Kidney (tissue), 13 donors: ENCODE measurements at regions not wholly inside any gene's neighbourhood (a gene's known extent, or its start where the extent isn't known, plus 50 kb on each side); places are given as distances from the start of the nearest gene placed in this dataset.

Experiments used
- DNase-seq, 5 donors: peaks; one replicate each; pipeline ENCODE4 v3.0.0-alpha.2; 2013 to 2020
- FAIRE-seq: peaks from 2 replicates; lab custom pipeline; 2012; peaks lifted over from hg19 to GRCh38; lab: Jason Lieb, UNC
- H3K27ac ChIP-seq, 2 donors: one replicate each; pipeline ENCODE4 v1.7.0; 2013; ENCODE audit warnings: low read depth in 2 of 2, low read length in 2 of 2, inconsistent platforms in 1 of 2
- H3K27me3 ChIP-seq: one replicate; pipeline ENCODE4 v1.7.1; 2013; ENCODE audit warnings: low read length, inconsistent platforms; ENCODE audit not compliant: control insufficient read depth, insufficient read depth
- H3K36me3 ChIP-seq, 3 donors: one replicate each; pipeline versions ENCODE4 v1.7.0 to v1.7.1; 2013; ENCODE audit warnings: low read length in 3 of 3, control low read depth in 1 of 3, inconsistent platforms in 1 of 3; ENCODE audit not compliant: insufficient read depth in 3 of 3, control insufficient read depth in 2 of 3
- H3K4me1 ChIP-seq, 3 donors: one replicate each; pipeline versions ENCODE4 v1.7.0 to v1.7.1; 2013; ENCODE audit warnings: low read length in 3 of 3, inconsistent platforms in 1 of 3, low read depth in 1 of 3; ENCODE audit not compliant: control insufficient read depth in 2 of 3, insufficient read depth in 2 of 3
- H3K4me3 ChIP-seq, 3 donors: one replicate each; pipeline versions ENCODE4 v1.7.0 to v1.8.1; 2013; ENCODE audit warnings: low read length in 3 of 3, control low read depth in 1 of 3, inconsistent platforms in 1 of 3
- H3K9ac ChIP-seq, 3 donors: one replicate each; pipeline versions ENCODE4 v1.7.0 to v1.7.1; 2013; ENCODE audit warnings: low read length in 3 of 3, control low read depth in 1 of 3, inconsistent platforms in 1 of 3
- H3K9me3 ChIP-seq, 3 donors: one replicate each; pipeline versions ENCODE4 v1.7.0 to v1.7.1; 2013; ENCODE audit warnings: low read length in 3 of 3, control low read depth in 1 of 3, inconsistent platforms in 1 of 3; ENCODE audit not compliant: control insufficient read depth in 2 of 3, insufficient read depth in 1 of 3
- intact Hi-C: fragments of 100-400 bp; cut with DNase I; formaldehyde crosslinking; loops from one replicate; pipeline ENCODE4 v1.11.1; 2022
- TF ChIP-seq, protein P1 (sequence below): IDR thresholded peaks from 3 replicates; pipeline ENCODE4 v1.5.1; 2012; ENCODE audit warnings: mild to moderate bottlenecking, moderate library complexity, borderline replicate concordance; ENCODE audit not compliant: insufficient read depth; ENCODE audit errors: extremely low read depth
- donor health status: control.
- donor health status: control.
- donor health status: control.
- donor health status: control.
- donor health status: control.
- donor health status: DM: yes; HTN: yes; CAD: no.
- donor health status: Normal renal cell carcinoma (clear cell type).

DNA sequence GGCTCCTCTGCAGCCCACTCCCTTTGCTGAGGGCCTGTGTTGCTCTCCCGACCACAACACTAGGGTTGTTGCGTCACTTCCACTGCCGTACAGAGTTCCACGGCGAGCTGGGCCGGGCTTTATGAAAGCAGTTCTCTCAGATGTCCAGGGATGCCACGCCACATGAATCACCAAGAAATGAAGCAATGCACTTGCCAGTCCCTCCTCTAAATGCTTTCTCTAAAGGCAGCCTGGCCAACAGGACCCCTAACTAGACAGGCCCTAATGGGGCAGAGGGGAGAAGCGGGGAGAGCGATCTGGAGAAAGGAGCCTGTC, 188.7 kb downstream of the CTTN start:
- intact Hi-C loops: no loop called here
- peak in 1 of 5 donors; percentile 43 for DNase-seq
- Histone ChIP-seq H3K4me1 (no peaks in the 10 kb centered on the region), H3K9ac (no peak overlapping the region), H3K27me3 (no peaks in the 10 kb centered on the region), H3K36me3 (no peaks in the 10 kb centered on the region), H3K4me3 (no peak overlapping the region), H3K27ac (no peak overlapping the region), H3K9me3 (no peaks in the 10 kb centered on the region)
- TF ChIP-seq, protein P1, sequence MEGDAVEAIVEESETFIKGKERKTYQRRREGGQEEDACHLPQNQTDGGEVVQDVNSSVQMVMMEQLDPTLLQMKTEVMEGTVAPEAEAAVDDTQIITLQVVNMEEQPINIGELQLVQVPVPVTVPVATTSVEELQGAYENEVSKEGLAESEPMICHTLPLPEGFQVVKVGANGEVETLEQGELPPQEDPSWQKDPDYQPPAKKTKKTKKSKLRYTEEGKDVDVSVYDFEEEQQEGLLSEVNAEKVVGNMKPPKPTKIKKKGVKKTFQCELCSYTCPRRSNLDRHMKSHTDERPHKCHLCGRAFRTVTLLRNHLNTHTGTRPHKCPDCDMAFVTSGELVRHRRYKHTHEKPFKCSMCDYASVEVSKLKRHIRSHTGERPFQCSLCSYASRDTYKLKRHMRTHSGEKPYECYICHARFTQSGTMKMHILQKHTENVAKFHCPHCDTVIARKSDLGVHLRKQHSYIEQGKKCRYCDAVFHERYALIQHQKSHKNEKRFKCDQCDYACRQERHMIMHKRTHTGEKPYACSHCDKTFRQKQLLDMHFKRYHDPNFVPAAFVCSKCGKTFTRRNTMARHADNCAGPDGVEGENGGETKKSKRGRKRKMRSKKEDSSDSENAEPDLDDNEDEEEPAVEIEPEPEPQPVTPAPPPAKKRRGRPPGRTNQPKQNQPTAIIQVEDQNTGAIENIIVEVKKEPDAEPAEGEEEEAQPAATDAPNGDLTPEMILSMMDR: no peak
- no peak for FAIRE-seq

DNA sequence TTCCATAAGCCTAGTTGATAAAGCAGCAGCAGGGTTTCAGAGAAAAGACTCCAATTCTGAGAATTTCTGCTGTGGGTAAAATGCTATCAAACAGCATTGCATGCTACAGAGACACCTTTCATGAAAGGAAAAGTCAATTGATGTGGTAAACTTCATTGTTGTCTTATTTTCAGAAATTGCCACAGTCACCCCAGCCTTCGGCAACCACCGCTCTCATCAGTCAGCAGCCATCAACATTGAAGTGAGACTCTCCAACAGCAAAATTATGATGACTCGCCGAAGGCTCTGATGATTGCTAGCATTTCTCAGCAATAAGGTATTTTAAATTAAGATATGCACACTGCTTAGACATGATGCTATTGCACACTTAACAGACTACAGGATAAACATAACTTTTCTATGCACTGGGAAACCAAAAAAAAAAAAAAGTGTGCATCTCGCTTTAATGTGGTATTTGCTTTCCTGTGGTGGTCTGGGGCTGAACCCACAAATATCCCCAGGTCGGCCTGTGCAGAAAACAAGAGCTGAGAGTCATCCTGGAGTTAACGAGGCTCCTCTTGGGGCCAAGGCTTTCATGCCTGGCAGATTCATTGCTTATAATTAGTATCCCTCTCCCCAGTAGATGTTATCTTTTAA, 192.1 kb downstream of the CTTN start:
- Histone ChIP-seq H3K27ac (no peak overlapping the region), H3K4me1 (no peaks in the 10 kb centered on the region), H3K9me3 (no peaks in the 10 kb centered on the region), H3K27me3 (no peaks in the 10 kb centered on the region), H3K4me3 (no peak overlapping the region), H3K9ac (no peak overlapping the region), H3K36me3 (no peaks in the 10 kb centered on the region)
- TF ChIP-seq, protein P1: no peak
- FAIRE-seq (no peak), DNase-seq (peak in 1 of 5 donors; percentile 10)
- intact Hi-C loops: no loop called here

DNA sequence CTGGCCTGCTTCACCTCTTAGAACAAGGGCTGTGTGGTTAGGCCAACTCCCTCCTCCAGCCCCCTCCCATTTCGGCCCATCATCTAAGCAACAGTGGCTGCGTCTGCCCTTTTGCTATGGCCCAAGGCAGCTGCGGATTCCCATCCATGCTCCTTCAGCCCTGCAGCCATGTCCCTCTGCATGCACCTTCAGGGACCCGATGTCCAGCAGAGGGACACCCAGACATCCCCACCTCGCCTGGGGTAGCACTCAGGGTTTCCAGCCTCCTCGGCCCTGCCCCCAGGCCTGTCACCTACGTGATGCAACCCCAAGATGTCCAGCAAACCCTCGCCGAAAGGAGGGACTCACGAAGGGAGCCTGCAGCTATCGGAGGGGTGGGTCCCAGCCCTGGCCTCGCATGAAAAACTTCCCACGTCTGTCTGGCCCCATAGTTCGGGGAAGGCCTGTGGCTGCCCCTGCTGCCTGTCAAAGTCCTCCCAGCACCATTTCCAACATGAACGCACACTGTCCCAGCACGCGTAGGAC, 194.4 kb downstream of the CTTN start:
- no peak for FAIRE-seq
- TF ChIP-seq, protein P1: no peak
- intact Hi-C loops: no loop called here
- H3K4me3 ChIP-seq: no peak overlapping the region
- no peaks in the 10 kb centered on the region for H3K36me3 ChIP-seq
- no peak for DNase-seq
- no peaks in the 10 kb centered on the region for H3K4me1 ChIP-seq
- H3K9ac ChIP-seq: no peak overlapping the region
- H3K9me3 ChIP-seq: no peaks in the 10 kb centered on the region
- H3K27ac ChIP-seq: no peak overlapping the region
- H3K27me3 ChIP-seq: no peaks in the 10 kb centered on the region
